ENCODE measurements at regions not wholly inside any gene's neighbourhood (a gene's known extent, or its start where the extent isn't known, plus 50 kb on each side); places are given as distances from the start of the nearest gene placed in this dataset.

DNA sequence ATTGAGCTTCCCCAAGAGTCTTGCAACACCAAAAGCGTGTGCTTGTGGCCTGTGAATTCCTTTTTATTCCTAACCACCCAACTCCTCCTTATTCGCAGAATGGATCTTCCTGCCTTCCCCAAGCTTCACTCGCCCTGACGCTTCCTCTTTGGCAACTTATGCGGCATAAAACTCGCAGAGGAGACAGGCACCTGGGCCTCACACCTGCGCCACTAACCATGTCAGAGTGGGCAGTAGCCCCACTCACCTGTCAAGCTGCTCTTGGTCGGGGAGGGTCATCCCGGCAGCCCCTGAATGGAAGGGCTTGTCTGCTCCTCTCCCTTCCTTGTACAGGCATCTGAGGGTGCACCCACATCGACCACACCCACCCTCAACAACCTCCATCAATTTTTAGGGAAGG, 106.9 kb upstream of the GPC1 start:
- TF ChIP-seq, protein P1, sequence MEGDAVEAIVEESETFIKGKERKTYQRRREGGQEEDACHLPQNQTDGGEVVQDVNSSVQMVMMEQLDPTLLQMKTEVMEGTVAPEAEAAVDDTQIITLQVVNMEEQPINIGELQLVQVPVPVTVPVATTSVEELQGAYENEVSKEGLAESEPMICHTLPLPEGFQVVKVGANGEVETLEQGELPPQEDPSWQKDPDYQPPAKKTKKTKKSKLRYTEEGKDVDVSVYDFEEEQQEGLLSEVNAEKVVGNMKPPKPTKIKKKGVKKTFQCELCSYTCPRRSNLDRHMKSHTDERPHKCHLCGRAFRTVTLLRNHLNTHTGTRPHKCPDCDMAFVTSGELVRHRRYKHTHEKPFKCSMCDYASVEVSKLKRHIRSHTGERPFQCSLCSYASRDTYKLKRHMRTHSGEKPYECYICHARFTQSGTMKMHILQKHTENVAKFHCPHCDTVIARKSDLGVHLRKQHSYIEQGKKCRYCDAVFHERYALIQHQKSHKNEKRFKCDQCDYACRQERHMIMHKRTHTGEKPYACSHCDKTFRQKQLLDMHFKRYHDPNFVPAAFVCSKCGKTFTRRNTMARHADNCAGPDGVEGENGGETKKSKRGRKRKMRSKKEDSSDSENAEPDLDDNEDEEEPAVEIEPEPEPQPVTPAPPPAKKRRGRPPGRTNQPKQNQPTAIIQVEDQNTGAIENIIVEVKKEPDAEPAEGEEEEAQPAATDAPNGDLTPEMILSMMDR (IDR thresholded peaks at IDR 0.05): no peak
- no peak for TF ChIP-seq POLR2A (IDR thresholded peaks at IDR 0.05)

All from right lobe of liver (tissue), 4 donors.